ENCODE measurements at regions not wholly inside any gene's neighbourhood (a gene's known extent, or its start where the extent isn't known, plus 50 kb on each side); places are given as distances from the start of the nearest gene placed in this dataset.

GRCh38 chr5:112024769-112025168 is 267.8 kb upstream of the NREP start:
- no peak for DNase-seq

GRCh38 chr5:112024221-112024620 is 267.2 kb upstream of the NREP start:
- no peak for DNase-seq

GRCh38 chr5:112023766-112024165 is 266.8 kb upstream of the NREP start:
- no peak for DNase-seq

- DNase-seq, result peak; percentile 10
These were observed 261.9 kb upstream of the NREP start for GRCh38 chr5:112018846-112019245.

GRCh38 chr5:112016980-112017379 is 260.0 kb upstream of the NREP start:
- DNase-seq, result no peak

- no peak for DNase-seq
These were observed 257.9 kb upstream of the NREP start for GRCh38 chr5:112014783-112015395.

- DNase-seq, result no peak
These were observed 256.7 kb upstream of the NREP start for GRCh38 chr5:112013660-112014059.

- DNase-seq, result peak; percentile 29
These were observed 255.1 kb upstream of the NREP start for GRCh38 chr5:112012104-112012503.

GRCh38 chr5:112010475-112010874 is 253.5 kb upstream of the NREP start:
- no peak for DNase-seq

- DNase-seq, result no peak
These were observed 249.7 kb upstream of the NREP start for GRCh38 chr5:112006721-112007120.

GRCh38 chr5:112005623-112005930 is 248.6 kb upstream of the NREP start:
- no peak for DNase-seq

GRCh38 chr5:112004867-112005622 is 248.1 kb upstream of the NREP start:
- no peak for DNase-seq

GRCh38 chr5:112002376-112002775 is 245.4 kb upstream of the NREP start:
- no peak for DNase-seq

- no peak for DNase-seq
These were observed 242.3 kb upstream of the NREP start for GRCh38 chr5:111999286-111999685.

GRCh38 chr5:111998871-111999270 is 241.9 kb upstream of the NREP start:
- DNase-seq, result no peak

- DNase-seq, result no peak
These were observed 240.7 kb upstream of the NREP start for GRCh38 chr5:111997711-111998110.

GRCh38 chr5:111997308-111997707 is 240.3 kb upstream of the NREP start:
- no peak for DNase-seq

GRCh38 chr5:111996574-111996973 is 239.6 kb upstream of the NREP start:
- DNase-seq, result no peak

GRCh38 chr5:111995701-111996100 is 238.7 kb upstream of the NREP start:
- DNase-seq, result no peak

- no peak for DNase-seq
These were observed 236.2 kb upstream of the NREP start for GRCh38 chr5:111993242-111993641.

- no peak for DNase-seq
These were observed 227.1 kb upstream of the NREP start for GRCh38 chr5:111984044-111984443.

- DNase-seq, result no peak
These were observed 226.5 kb upstream of the NREP start for GRCh38 chr5:111983459-111983858.

GRCh38 chr5:111977436-111977829 is 220.4 kb upstream of the NREP start:
- DNase-seq, result no peak

GRCh38 chr5:111976705-111977435 is 219.9 kb upstream of the NREP start:
- no peak for DNase-seq
